ENCODE measurements at regions not wholly inside any gene's neighbourhood (a gene's known extent, or its start where the extent isn't known, plus 50 kb on each side); places are given as distances from the start of the nearest gene placed in this dataset.

DNA sequence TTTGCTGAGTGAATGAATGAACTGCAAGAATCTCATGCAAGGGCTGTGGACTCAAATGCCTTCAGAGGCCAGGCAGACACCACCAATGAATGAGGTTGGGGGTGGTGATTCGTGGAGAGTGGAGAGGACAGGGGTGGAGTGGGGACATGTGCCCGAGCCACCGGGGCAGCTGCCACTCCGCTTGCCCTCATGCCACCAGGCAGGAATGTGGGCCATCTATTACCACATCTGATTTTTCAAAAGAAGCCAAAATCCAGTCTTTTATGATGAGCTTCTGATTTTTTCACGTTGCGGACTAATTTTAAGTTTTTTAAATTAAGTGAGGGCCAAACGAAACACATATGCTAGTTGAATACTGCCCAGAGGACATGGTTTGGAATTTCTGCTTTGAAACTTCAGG lies 67.1 kb upstream of the SMURF2 start (continued):
- TF ChIP-seq, protein P1, sequence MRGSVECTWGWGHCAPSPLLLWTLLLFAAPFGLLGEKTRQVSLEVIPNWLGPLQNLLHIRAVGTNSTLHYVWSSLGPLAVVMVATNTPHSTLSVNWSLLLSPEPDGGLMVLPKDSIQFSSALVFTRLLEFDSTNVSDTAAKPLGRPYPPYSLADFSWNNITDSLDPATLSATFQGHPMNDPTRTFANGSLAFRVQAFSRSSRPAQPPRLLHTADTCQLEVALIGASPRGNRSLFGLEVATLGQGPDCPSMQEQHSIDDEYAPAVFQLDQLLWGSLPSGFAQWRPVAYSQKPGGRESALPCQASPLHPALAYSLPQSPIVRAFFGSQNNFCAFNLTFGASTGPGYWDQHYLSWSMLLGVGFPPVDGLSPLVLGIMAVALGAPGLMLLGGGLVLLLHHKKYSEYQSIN (CRISPR knock-in tag; IDR thresholded peaks at IDR 0.05; ENCODE audit: borderline replicate concordance) = no peak

GRCh38 chr17:64728041-64728695 lies 66.1 kb upstream of the SMURF2 start:
- intact Hi-C loops (cut with micrococcal nuclease; ENCODE audit: unreplicated experiment) (no loop called here), in situ Hi-C loops (cut with HindIII; ENCODE audit: extremely low pct_ligation_motif_present, low pct_unique_long_range_greater_than_20kb) (no loop called here)
- H3K36me3 ChIP-seq (replicated peaks in 1 of 2; ENCODE audit: control insufficient read depth in 1 of 2, insufficient read depth in 2 of 2, low read length in 2 of 2) = no peaks in the 10 kb centered on the region
- no peaks in the 10 kb centered on the region for H3K79me2 ChIP-seq (ENCODE audit: insufficient read depth, low read length)
- peak overlapping the region; percentile 69 for H3K4me2 ChIP-seq (ENCODE audit: low read depth, low read length)
- H2AFZ ChIP-seq (ENCODE audit: low read length) = no peak overlapping the region
- CTCF ChIA-PET (ENCODE audit: low intra/inter-chr PET ratio, low total read pairs) = no interaction called here
- no peaks in the 10 kb centered on the region for H3K9me3 ChIP-seq (ENCODE audit: low read length)
- DNase-seq (ENCODE audit: low spot score) = no peak
- BruUV-seq (replicated peaks) = no TSS peak
- POLR2A ChIA-PET = interaction anchor here (0.6 to 1.1 kb wide), 3 partner anchors 19 to 222 kb away, joined by 3 to 4 read pairs (median 4); partner anchors contain the start of genes CEP95 and DDX5
- no peaks in the 10 kb centered on the region for H4K20me1 ChIP-seq (ENCODE audit: insufficient read depth, low read length)
- peak overlapping the region; percentile 10 for H3K27ac ChIP-seq (ENCODE audit: extremely low read length, insufficient read depth, low read length)
- H3K9ac ChIP-seq (ENCODE audit: insufficient read depth, low read depth, low read length) = peak overlapping the region; percentile 12; the same call in 1 of the 2 replicates
- ATAC-seq = peak; percentile 70
- 7% methylated on average over 8 of the region's 8 CpGs for WGBS (ENCODE audit: low lambda C conversion rate)
- peak overlapping the region in 1 of 3 experiments; percentile 7; a peak in 1 of 6 replicates for H3K4me3 ChIP-seq (replicated peaks in 1 of 3; ENCODE audit: insufficient read depth in 1 of 3, low read depth in 2 of 3, low read length in 3 of 3)
- H3K27me3 ChIP-seq (ENCODE audit: control insufficient read depth in 1 of 2, insufficient read depth in 2 of 2, low read length in 2 of 2) = no peaks in the 10 kb centered on the region
- FAIRE-seq = peak; percentile 53
- H3K4me1 ChIP-seq (ENCODE audit: insufficient read depth, low read length) = peaks cover 40% of the 10 kb centered on the region
- TF ChIP-seq ZNF7 (CRISPR knock-in tag; IDR thresholded peaks at IDR 0.05) (no peak), ZNF644 (CRISPR knock-in tag; IDR thresholded peaks at IDR 0.05; ENCODE audit: low read depth) (peak; percentile 22; the same call in 1 of the 2 replicates), TBX3 (IDR thresholded peaks at IDR 0.05; ENCODE audit: borderline replicate concordance) (no peak), HHEX (CRISPR knock-in tag; IDR thresholded peaks at IDR 0.05) (no peak), FOXC1 (CRISPR knock-in tag; IDR thresholded peaks at IDR 0.05; ENCODE audit: borderline replicate concordance) (no peak), ARID5B (CRISPR knock-in tag; IDR thresholded peaks at IDR 0.05) (peak; percentile 87), CHCHD3 (CRISPR knock-in tag; IDR thresholded peaks at IDR 0.05) (no peak)
- TF ChIP-seq, protein P2, sequence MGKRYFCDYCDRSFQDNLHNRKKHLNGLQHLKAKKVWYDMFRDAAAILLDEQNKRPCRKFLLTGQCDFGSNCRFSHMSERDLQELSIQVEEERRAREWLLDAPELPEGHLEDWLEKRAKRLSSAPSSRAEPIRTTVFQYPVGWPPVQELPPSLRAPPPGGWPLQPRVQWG (CRISPR knock-in tag; IDR thresholded peaks at IDR 0.05; ENCODE audit: borderline replicate concordance, low read depth) = no peak
- TF ChIP-seq, protein P3, sequence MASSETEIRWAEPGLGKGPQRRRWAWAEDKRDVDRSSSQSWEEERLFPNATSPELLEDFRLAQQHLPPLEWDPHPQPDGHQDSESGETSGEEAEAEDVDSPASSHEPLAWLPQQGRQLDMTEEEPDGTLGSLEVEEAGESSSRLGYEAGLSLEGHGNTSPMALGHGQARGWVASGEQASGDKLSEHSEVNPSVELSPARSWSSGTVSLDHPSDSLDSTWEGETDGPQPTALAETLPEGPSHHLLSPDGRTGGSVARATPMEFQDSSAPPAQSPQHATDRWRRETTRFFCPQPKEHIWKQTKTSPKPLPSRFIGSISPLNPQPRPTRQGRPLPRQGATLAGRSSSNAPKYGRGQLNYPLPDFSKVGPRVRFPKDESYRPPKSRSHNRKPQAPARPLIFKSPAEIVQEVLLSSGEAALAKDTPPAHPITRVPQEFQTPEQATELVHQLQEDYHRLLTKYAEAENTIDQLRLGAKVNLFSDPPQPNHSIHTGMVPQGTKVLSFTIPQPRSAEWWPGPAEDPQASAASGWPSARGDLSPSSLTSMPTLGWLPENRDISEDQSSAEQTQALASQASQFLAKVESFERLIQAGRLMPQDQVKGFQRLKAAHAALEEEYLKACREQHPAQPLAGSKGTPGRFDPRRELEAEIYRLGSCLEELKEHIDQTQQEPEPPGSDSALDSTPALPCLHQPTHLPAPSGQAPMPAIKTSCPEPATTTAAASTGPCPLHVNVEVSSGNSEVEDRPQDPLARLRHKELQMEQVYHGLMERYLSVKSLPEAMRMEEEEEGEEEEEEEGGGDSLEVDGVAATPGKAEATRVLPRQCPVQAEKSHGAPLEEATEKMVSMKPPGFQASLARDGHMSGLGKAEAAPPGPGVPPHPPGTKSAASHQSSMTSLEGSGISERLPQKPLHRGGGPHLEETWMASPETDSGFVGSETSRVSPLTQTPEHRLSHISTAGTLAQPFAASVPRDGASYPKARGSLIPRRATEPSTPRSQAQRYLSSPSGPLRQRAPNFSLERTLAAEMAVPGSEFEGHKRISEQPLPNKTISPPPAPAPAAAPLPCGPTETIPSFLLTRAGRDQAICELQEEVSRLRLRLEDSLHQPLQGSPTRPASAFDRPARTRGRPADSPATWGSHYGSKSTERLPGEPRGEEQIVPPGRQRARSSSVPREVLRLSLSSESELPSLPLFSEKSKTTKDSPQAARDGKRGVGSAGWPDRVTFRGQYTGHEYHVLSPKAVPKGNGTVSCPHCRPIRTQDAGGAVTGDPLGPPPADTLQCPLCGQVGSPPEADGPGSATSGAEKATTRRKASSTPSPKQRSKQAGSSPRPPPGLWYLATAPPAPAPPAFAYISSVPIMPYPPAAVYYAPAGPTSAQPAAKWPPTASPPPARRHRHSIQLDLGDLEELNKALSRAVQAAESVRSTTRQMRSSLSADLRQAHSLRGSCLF (CRISPR knock-in tag; IDR thresholded peaks at IDR 0.05; ENCODE audit: borderline replicate concordance) = no peak
- TF ChIP-seq, protein P4, sequence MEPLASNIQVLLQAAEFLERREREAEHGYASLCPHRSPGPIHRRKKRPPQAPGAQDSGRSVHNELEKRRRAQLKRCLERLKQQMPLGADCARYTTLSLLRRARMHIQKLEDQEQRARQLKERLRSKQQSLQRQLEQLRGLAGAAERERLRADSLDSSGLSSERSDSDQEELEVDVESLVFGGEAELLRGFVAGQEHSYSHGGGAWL (CRISPR knock-in tag; IDR thresholded peaks at IDR 0.05) = no peak

Measured in HepG2 (cell line).